Astrocyte of the cerebellum (primary cell): ENCODE measurements at regions not wholly inside any gene's neighbourhood (a gene's known extent, or its start where the extent isn't known, plus 50 kb on each side); places are given as distances from the start of the nearest gene placed in this dataset.

Source experiments
- DNase-seq: peaks from one replicate; pipeline ENCODE4 v3.0.0-alpha.2; 2011; ENCODE audit warnings: low read depth
- H3K4me3 ChIP-seq: 2 replicates; pipeline ENCODE4 v1.5.1; 2011; ENCODE audit warnings: mild to moderate bottlenecking, low read depth, low read length, moderate library complexity
- in situ Hi-C: cut with HindIII; loops from 2 replicates; pipeline ENCODE4 v1.10.0; 2017; ENCODE audit warnings: low sequenced_read_pairs
- TF ChIP-seq, protein P1 (sequence below): IDR thresholded peaks from 2 replicates; pipeline ENCODE4 v1.5.1; 2012; ENCODE audit warnings: low read length, low read depth, moderate library complexity, mild to moderate bottlenecking; ENCODE audit errors: missing control alignments

DNA sequence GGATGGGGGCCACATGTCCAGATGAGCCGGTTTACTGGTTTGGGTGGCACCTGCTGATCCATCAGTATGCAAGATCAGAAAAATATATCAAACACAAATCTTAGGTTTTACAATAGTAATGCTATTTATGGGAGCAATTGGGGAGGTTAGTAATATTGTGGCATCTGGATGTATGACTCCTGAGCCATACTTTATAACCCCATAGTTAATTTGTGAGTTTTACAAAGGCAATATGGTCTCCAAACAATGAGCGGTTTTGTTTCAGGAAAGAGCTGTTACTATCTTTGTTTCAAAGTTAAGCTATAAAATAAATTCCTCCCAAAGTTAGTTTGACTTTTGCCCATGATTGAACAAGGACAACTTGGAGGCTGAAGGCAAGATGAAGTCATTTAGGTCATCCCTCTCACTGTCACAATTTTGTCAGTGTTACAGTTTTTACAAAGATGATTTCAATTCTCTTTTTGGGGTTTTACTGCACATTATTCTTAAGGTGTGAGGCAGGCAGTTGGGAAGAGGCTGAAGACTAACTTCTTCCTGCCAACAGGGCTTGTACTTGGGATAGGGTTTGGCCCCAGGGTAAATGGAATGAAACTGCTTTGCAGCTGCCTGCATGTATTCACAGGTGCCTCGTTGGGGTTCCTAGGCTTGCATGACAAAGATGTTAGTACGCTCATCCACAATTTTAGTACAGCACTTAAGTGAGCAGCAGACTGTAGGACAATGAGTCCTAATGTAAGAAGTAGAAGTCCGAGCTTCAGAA lies 296.6 kb upstream of the NDN start:
- in situ Hi-C loops = no loop called here
- no peak overlapping the region for H3K4me3 ChIP-seq
- DNase-seq = no peak
- TF ChIP-seq, protein P1, sequence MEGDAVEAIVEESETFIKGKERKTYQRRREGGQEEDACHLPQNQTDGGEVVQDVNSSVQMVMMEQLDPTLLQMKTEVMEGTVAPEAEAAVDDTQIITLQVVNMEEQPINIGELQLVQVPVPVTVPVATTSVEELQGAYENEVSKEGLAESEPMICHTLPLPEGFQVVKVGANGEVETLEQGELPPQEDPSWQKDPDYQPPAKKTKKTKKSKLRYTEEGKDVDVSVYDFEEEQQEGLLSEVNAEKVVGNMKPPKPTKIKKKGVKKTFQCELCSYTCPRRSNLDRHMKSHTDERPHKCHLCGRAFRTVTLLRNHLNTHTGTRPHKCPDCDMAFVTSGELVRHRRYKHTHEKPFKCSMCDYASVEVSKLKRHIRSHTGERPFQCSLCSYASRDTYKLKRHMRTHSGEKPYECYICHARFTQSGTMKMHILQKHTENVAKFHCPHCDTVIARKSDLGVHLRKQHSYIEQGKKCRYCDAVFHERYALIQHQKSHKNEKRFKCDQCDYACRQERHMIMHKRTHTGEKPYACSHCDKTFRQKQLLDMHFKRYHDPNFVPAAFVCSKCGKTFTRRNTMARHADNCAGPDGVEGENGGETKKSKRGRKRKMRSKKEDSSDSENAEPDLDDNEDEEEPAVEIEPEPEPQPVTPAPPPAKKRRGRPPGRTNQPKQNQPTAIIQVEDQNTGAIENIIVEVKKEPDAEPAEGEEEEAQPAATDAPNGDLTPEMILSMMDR = no peak

DNA sequence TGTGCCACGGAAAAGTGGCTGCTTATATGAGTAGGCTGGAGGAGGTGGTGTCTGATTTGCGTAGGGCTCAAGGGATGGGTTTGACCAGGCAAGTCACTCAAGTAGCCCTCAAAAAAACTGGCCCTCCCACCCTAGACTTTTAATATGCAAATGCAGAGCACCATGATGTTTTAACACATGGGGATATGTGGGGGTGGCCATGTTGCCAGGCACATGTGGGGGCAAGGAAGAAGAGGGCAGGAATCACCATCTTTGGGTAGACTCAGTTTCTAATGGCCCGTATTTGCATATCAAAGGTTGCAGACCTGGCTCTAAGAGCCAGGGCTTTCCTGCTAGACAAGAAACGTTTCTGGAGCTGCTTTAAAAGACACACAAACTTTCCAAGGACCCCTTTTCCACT lies 307.2 kb upstream of the NDN start:
- in situ Hi-C loops = no loop called here
- no peak for DNase-seq
- no peak overlapping the region for H3K4me3 ChIP-seq
- TF ChIP-seq, protein P1 = no peak

DNA sequence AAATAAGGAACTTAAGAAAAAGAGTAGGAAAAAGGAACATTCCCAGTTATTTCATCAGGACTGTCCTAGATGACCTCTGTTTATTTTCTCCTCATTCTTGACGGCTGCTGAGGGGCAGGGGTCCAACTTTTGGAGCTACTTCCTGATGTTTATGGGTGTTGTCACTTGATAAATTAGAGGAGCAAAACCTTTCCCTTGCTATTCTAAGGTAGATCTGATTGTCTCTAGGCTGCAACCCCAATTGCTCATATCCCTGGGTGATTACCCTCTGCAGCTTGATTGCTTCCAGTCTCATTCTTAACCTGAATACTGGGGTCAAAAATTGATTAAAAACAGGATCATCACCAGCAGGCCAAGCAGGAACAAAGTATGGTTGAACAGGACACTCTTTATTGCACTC lies 311.0 kb upstream of the NDN start:
- in situ Hi-C loops = no loop called here
- DNase-seq = no peak
- no peak overlapping the region for H3K4me3 ChIP-seq
- TF ChIP-seq, protein P1 = no peak

DNA sequence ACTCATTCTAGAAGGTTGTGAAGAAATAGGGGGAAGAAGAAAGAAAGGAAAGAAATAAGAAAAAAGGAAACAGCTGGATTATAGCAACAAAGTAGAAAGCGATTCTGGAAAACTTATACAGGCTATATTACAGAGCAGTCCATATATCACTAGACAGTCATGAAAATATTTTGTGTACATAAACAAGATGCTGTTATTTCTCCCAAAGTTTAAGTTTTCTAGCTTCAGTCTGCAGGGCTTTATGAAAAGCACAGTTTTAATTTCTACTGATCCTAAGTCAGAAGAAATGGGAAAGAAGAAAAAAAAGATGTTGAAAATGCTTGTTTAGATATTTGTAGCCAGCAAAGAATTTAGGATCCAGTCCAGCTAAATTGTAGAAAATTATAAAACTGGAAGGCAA lies 321.4 kb upstream of the NDN start:
- H3K4me3 ChIP-seq = no peak overlapping the region
- no peak for DNase-seq
- in situ Hi-C loops = no loop called here
- TF ChIP-seq, protein P1 = no peak

DNA sequence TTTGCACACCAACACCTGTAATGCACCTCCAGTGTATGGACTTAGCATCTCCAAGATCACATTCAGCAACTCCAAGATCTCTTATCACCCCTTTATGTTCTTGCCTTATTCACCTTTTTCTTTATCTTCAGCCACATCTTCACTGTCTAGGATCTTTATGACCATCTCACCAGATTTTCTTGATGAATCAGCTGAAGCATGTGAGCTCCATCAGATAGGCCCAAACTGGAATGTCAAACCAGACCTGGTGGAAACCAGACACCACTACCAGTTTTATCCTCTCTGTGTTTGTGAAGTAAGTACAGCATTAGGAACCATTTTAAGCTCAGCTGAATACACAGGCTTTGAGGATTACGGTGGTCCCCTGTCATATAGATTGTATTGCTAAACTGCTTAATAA lies 330.4 kb upstream of the NDN start:
- in situ Hi-C loops = no loop called here
- no peak for DNase-seq
- H3K4me3 ChIP-seq = no peak overlapping the region
- TF ChIP-seq, protein P1 = no peak

DNA sequence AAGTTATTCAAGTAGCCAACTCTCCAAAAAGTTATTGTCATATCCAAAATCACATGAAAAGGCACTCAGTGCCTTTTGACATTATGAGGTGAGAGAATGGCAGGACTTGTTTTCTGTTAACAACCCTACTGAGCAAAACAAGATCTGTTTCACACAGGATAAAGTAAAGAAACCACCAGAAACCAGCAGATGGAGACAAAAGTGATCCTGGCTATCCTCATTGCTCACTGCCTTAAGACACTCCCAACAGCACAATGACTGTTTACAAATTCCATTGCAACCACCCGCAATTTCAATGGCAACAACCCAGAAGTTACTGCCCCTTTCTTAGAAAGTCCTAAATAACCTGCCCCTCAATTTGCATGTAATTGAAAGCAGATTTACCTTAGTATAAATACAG lies 352.6 kb upstream of the NDN start:
- H3K4me3 ChIP-seq = no peak overlapping the region
- DNase-seq = no peak
- TF ChIP-seq, protein P1 = no peak
- in situ Hi-C loops = no loop called here
